Neural cell (in vitro differentiated cells): ENCODE measurements at regions not wholly inside any gene's neighbourhood (a gene's known extent, or its start where the extent isn't known, plus 50 kb on each side); places are given as distances from the start of the nearest gene placed in this dataset.

Experiments used
- H2AFZ ChIP-seq: fragments of 200-600, 300-800 bp; sonication (generic), shearing (Covaris generic); 2 replicates; pipeline ENCODE4 v1.6.0; 2014; ENCODE audit warnings: low read depth, mild to moderate bottlenecking, antibody characterized with exemption, low read length, moderate library complexity
- H3F3A ChIP-seq: fragments of 200-600 bp; shearing (Covaris generic); 2 replicates; pipeline ENCODE4 v1.6.1; 2016; ENCODE audit warnings: mild to moderate bottlenecking, moderate library complexity, mixed read lengths, antibody characterized with exemption, low read length; ENCODE audit not compliant: insufficient read depth, poor library complexity, severe bottlenecking
- H3K27ac ChIP-seq: fragments of 200-600, 300-800 bp; sonication (generic), shearing (Covaris generic); 2 replicates; pipeline ENCODE4 v1.5.1; 2014; ENCODE audit warnings: mild to moderate bottlenecking, low read length, moderate library complexity
- H3K27me3 ChIP-seq: fragments of 300-800, 200-600 bp; sonication (generic), shearing (Covaris generic); 2 replicates; pipeline ENCODE4 v1.6.0; 2014; ENCODE audit warnings: mild to moderate bottlenecking, low read depth, low read length, moderate library complexity; ENCODE audit not compliant: insufficient read depth
- H3K36me3 ChIP-seq: fragments of 300-800, 200-600 bp; sonication (generic), shearing (Covaris generic); 2 replicates; pipeline ENCODE4 v1.5.1; 2014; ENCODE audit warnings: mild to moderate bottlenecking, antibody characterized with exemption, low read length, moderate library complexity; ENCODE audit not compliant: insufficient read depth
- H3K4me2 ChIP-seq: fragments of 300-800, 200-600 bp; sonication (generic), shearing (Covaris generic); 2 replicates; pipeline ENCODE4 v1.6.0; 2014; ENCODE audit warnings: mild to moderate bottlenecking, low read length
- H3K4me3 ChIP-seq: fragments of 300-800, 200-600 bp; sonication (generic), shearing (Covaris generic); 2 replicates; pipeline ENCODE4 v1.5.1; 2014; ENCODE audit warnings: mild to moderate bottlenecking, low read length, moderate library complexity
- H3K79me2 ChIP-seq: fragments of 200-600 bp; shearing (Covaris generic); replicated peaks from 2 replicates; pipeline ENCODE4 v1.6.0; 2014; ENCODE audit warnings: mild to moderate bottlenecking, low read length, moderate library complexity; ENCODE audit not compliant: insufficient read depth
- H3K9ac ChIP-seq: fragments of 300-800, 200-600 bp; sonication (generic), shearing (Covaris generic); 2 replicates; pipeline ENCODE4 v1.6.1; 2016; ENCODE audit warnings: mild to moderate bottlenecking, low read length, mixed read lengths
- H3K9me2 ChIP-seq: fragments of 200-600 bp; shearing (Covaris generic); 2 replicates; pipeline ENCODE4 v1.6.1; 2016; ENCODE audit warnings: mild to moderate bottlenecking, low read length, mixed read lengths; ENCODE audit not compliant: insufficient read depth
- H3K9me3 ChIP-seq: fragments of 200-600, 300-800 bp; sonication (generic), shearing (Covaris generic); 2 replicates; pipeline ENCODE4 v1.6.1; 2016; ENCODE audit warnings: mild to moderate bottlenecking, mixed run types, low read length, moderate library complexity, mixed read lengths
- H4K20me1 ChIP-seq: fragments of 200-600 bp; shearing (Covaris generic); 2 replicates; pipeline ENCODE4 v1.6.1; 2016; ENCODE audit warnings: mild to moderate bottlenecking, mixed run types; ENCODE audit not compliant: insufficient read depth
- CTCF ChIP-seq: fragments of 450-650 bp; IDR thresholded peaks from 2 replicates; pipeline ENCODE4 v1.5.1; 2014; ENCODE audit warnings: antibody characterized with exemption, mild to moderate bottlenecking, moderate library complexity; ENCODE audit not compliant: poor library complexity, severe bottlenecking
- EP300 ChIP-seq: fragments of 450-650 bp; conservative IDR thresholded peaks from 2 replicates; pipeline ENCODE4 v1.6.1; 2014; ENCODE audit warnings: antibody characterized with exemption, mild to moderate bottlenecking, moderate library complexity; ENCODE audit not compliant: poor library complexity, severe bottlenecking
- EZH2 ChIP-seq: fragments of 200-600, 300-800 bp; shearing (Covaris generic), sonication (generic); IDR thresholded peaks from 2 replicates; pipeline ENCODE4 v1.6.1; 2014; ENCODE audit warnings: antibody characterized with exemption, low read length, borderline replicate concordance, mild to moderate bottlenecking; ENCODE audit not compliant: insufficient read depth, poor library complexity, severe bottlenecking
- MXI1 ChIP-seq: fragments of 450-650 bp; conservative IDR thresholded peaks from 2 replicates; pipeline ENCODE4 v1.6.1; 2014; ENCODE audit warnings: antibody characterized with exemption, mild to moderate bottlenecking; ENCODE audit not compliant: poor library complexity, severe bottlenecking
- POLR2AphosphoS5 ChIP-seq: IDR thresholded peaks from 2 replicates; pipeline ENCODE4 v1.6.1; 2012
- RAD21 ChIP-seq: fragments of 450-650 bp; conservative IDR thresholded peaks from 2 replicates; pipeline ENCODE4 v1.6.1; 2014; ENCODE audit warnings: antibody characterized with exemption, mild to moderate bottlenecking, moderate library complexity
- REST ChIP-seq: IDR thresholded peaks from 2 replicates; pipeline ENCODE4 v1.6.1; 2012; ENCODE audit warnings: borderline replicate concordance
- SMC3 ChIP-seq: fragments of 450-650 bp; conservative IDR thresholded peaks from 2 replicates; pipeline ENCODE4 v1.6.1; 2014; ENCODE audit warnings: antibody characterized with exemption, mild to moderate bottlenecking, moderate library complexity; ENCODE audit not compliant: poor library complexity
- TAF1 ChIP-seq: IDR thresholded peaks from 2 replicates; pipeline ENCODE4 v1.6.1; 2012; ENCODE audit warnings: low read depth

- no peaks in the 10 kb centered on the region for H4K20me1 ChIP-seq
- H3K9me3 ChIP-seq = no peaks in the 10 kb centered on the region
These were observed 610.3 kb upstream of the KLF4 start for GRCh38 chr9:108099854-108100253.

GRCh38 chr9:108095496-108095895 lies 605.9 kb upstream of the KLF4 start:
- no peaks in the 10 kb centered on the region for H4K20me1 ChIP-seq
- no peaks in the 10 kb centered on the region for H3K27me3 ChIP-seq
- H3K9ac ChIP-seq = no peak overlapping the region
- no peak overlapping the region for H3K27ac ChIP-seq
- no peak overlapping the region for H3K4me2 ChIP-seq
- H3K9me2 ChIP-seq = no peaks in the 10 kb centered on the region
- H2AFZ ChIP-seq = no peak overlapping the region
- no peaks in the 10 kb centered on the region for H3K36me3 ChIP-seq
- no peaks in the 10 kb centered on the region for H3K9me3 ChIP-seq
- H3K4me3 ChIP-seq = no peak overlapping the region
- no peaks in the 10 kb centered on the region for H3K79me2 ChIP-seq
- no peaks in the 10 kb centered on the region for H3F3A ChIP-seq
- TF ChIP-seq RAD21 = no peak

More at GRCh38 chr9:108099854-108100253, 610.3 kb upstream of the KLF4 start:
- no peaks in the 10 kb centered on the region for H3K9me2 ChIP-seq
- TF ChIP-seq REST (no peak), TAF1 (no peak), MXI1 (no peak), POLR2AphosphoS5 (no peak), EZH2 (no peak), SMC3 (no peak), CTCF (no peak), EP300 (no peak), RAD21 (no peak)
- no peaks in the 10 kb centered on the region for H3F3A ChIP-seq
- no peak overlapping the region for H3K4me2 ChIP-seq
- no peak overlapping the region for H3K9ac ChIP-seq
- no peaks in the 10 kb centered on the region for H3K79me2 ChIP-seq
- no peak overlapping the region for H2AFZ ChIP-seq
- H3K27ac ChIP-seq = no peak overlapping the region
- no peak overlapping the region for H3K4me3 ChIP-seq
- no peaks in the 10 kb centered on the region for H3K27me3 ChIP-seq
- H3K36me3 ChIP-seq = no peaks in the 10 kb centered on the region

DNA sequence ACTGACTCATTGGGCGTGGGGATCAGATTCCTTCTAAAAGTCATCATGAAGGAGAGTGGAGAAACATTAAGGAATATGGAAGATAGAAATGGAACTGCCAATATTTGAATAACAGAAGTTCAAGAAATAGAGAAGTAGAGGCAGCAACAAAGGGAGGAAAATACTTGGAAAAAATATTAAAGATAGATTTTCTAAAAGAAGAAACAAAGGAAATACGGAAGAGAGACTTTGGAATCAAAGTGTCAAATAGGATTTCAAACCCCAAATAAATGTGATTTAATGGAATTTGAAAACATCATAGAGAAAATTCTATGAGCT lies 605.1 kb upstream of the KLF4 start:
- Histone ChIP-seq H3K4me3 (no peak overlapping the region), H2AFZ (no peak overlapping the region), H3K9me3 (no peaks in the 10 kb centered on the region), H3K79me2 (no peaks in the 10 kb centered on the region), H3K9me2 (no peaks in the 10 kb centered on the region), H3K27me3 (no peaks in the 10 kb centered on the region), H3K27ac (no peak overlapping the region), H4K20me1 (no peaks in the 10 kb centered on the region), H3K9ac (no peak overlapping the region), H3F3A (no peaks in the 10 kb centered on the region), H3K36me3 (no peaks in the 10 kb centered on the region), H3K4me2 (no peak overlapping the region)
- no peak for TF ChIP-seq TAF1
- TF ChIP-seq CTCF = no peak
- no peak for TF ChIP-seq REST
- no peak for TF ChIP-seq MXI1
- no peak for TF ChIP-seq SMC3
- TF ChIP-seq EZH2 = no peak
- TF ChIP-seq EP300 = no peak
- no peak for TF ChIP-seq POLR2AphosphoS5
- no peak for TF ChIP-seq RAD21
